ENCODE measurements at regions not wholly inside any gene's neighbourhood (a gene's known extent, or its start where the extent isn't known, plus 50 kb on each side); places are given as distances from the start of the nearest gene placed in this dataset.

GRCh38 chr11:91763331-91763730, 461.3 kb upstream of the FAT3 start:
- Histone ChIP-seq H3K27ac (no peak overlapping the region), H2AFZ (ENCODE audit: low read depth) (no peak overlapping the region), H3K79me2 (ENCODE audit: insufficient read depth, low read depth) (no peaks in the 10 kb centered on the region), H3K27me3 (ENCODE audit: insufficient read depth, low read depth) (no peaks in the 10 kb centered on the region), H3K4me1 (ENCODE audit: low read depth, poor library complexity, severe bottlenecking) (no peaks in the 10 kb centered on the region), H3K4me3 (IDR thresholded peaks at IDR 0.05; ENCODE audit: insufficient read depth, low read depth, low read length) (no peak overlapping the region), H3K9ac (no peak overlapping the region), H4K20me1 (ENCODE audit: insufficient read depth) (no peaks in the 10 kb centered on the region), H3K4me2 (no peak overlapping the region), H3K36me3 (ENCODE audit: insufficient read depth) (no peaks in the 10 kb centered on the region)
- no peak for TF ChIP-seq CTCF (conservative IDR thresholded peaks at IDR 0.05; ENCODE audit: low read depth, low read length)

GRCh38 chr11:91761406-91762025, 463.1 kb upstream of the FAT3 start:
- no peak overlapping the region for H2AFZ ChIP-seq (ENCODE audit: low read depth)
- H3K9ac ChIP-seq = no peak overlapping the region
- H3K4me3 ChIP-seq (IDR thresholded peaks at IDR 0.05; ENCODE audit: insufficient read depth, low read depth, low read length) = no peak overlapping the region
- TF ChIP-seq CTCF (conservative IDR thresholded peaks at IDR 0.05; ENCODE audit: low read depth, low read length) = no peak
- no peaks in the 10 kb centered on the region for H3K27me3 ChIP-seq (ENCODE audit: insufficient read depth, low read depth)
- H3K79me2 ChIP-seq (ENCODE audit: insufficient read depth, low read depth) = no peaks in the 10 kb centered on the region
- H4K20me1 ChIP-seq (ENCODE audit: insufficient read depth) = no peaks in the 10 kb centered on the region
- H3K27ac ChIP-seq = no peak overlapping the region
- no peaks in the 10 kb centered on the region for H3K4me1 ChIP-seq (ENCODE audit: low read depth, poor library complexity, severe bottlenecking)
- no peak overlapping the region for H3K4me2 ChIP-seq
- no peaks in the 10 kb centered on the region for H3K36me3 ChIP-seq (ENCODE audit: insufficient read depth)

- no peak for TF ChIP-seq CTCF (conservative IDR thresholded peaks at IDR 0.05; ENCODE audit: low read depth, low read length)
- no peaks in the 10 kb centered on the region for H3K79me2 ChIP-seq (ENCODE audit: insufficient read depth, low read depth)
- no peaks in the 10 kb centered on the region for H3K27me3 ChIP-seq (ENCODE audit: insufficient read depth, low read depth)
- H3K9ac ChIP-seq = no peak overlapping the region
- H3K36me3 ChIP-seq (ENCODE audit: insufficient read depth) = no peaks in the 10 kb centered on the region
- H4K20me1 ChIP-seq (ENCODE audit: insufficient read depth) = no peaks in the 10 kb centered on the region
- no peak overlapping the region for H3K4me2 ChIP-seq
- H3K4me1 ChIP-seq (ENCODE audit: low read depth, poor library complexity, severe bottlenecking) = no peaks in the 10 kb centered on the region
- H3K4me3 ChIP-seq (IDR thresholded peaks at IDR 0.05; ENCODE audit: insufficient read depth, low read depth, low read length) = no peak overlapping the region
- H2AFZ ChIP-seq (ENCODE audit: low read depth) = no peak overlapping the region; the same call in 1 of the 2 replicates
- no peak overlapping the region for H3K27ac ChIP-seq
Measured at GRCh38 chr11:91756829-91757480, 467.7 kb upstream of the FAT3 start.

- Histone ChIP-seq H3K9ac (no peak overlapping the region), H3K27me3 (ENCODE audit: insufficient read depth, low read depth) (no peaks in the 10 kb centered on the region), H3K27ac (no peak overlapping the region), H3K4me1 (ENCODE audit: low read depth, poor library complexity, severe bottlenecking) (no peaks in the 10 kb centered on the region), H2AFZ (ENCODE audit: low read depth) (no peak overlapping the region; the same call in 1 of the 2 replicates), H3K36me3 (ENCODE audit: insufficient read depth) (no peaks in the 10 kb centered on the region), H3K4me2 (no peak overlapping the region), H4K20me1 (ENCODE audit: insufficient read depth) (no peaks in the 10 kb centered on the region), H3K79me2 (ENCODE audit: insufficient read depth, low read depth) (no peaks in the 10 kb centered on the region), H3K4me3 (IDR thresholded peaks at IDR 0.05; ENCODE audit: insufficient read depth, low read depth, low read length) (no peak overlapping the region)
- no peak for TF ChIP-seq CTCF (conservative IDR thresholded peaks at IDR 0.05; ENCODE audit: low read depth, low read length)
Measured at GRCh38 chr11:91755951-91756707, 468.5 kb upstream of the FAT3 start.
